H1 (cell line): ENCODE measurements at regions not wholly inside any gene's neighbourhood (a gene's known extent, or its start where the extent isn't known, plus 50 kb on each side); places are given as distances from the start of the nearest gene placed in this dataset.

Source experiments
- EGR1 ChIP-seq: IDR thresholded peaks from 2 replicates; pipeline ENCODE4 v1.6.1; 2011; ENCODE audit warnings: low read depth, low read length, borderline replicate concordance
- EP300 ChIP-seq, 2 experiments: IDR thresholded peaks; 1 replicate in 1 of 2; 2 replicates in 1 of 2; pipeline ENCODE4 v1.6.1; 2011 to 2012; ENCODE audit warnings: low read depth in 2 of 2, low read length in 2 of 2, mild to moderate bottlenecking in 2 of 2, borderline replicate concordance in 1 of 2, inconsistent platforms in 1 of 2, moderate library complexity in 1 of 2
- GABPA ChIP-seq: IDR thresholded peaks from 2 replicates; pipeline ENCODE4 v1.6.1; 2011; ENCODE audit warnings: mild to moderate bottlenecking, low read length, moderate library complexity, borderline replicate concordance; ENCODE audit not compliant: insufficient read depth
- GTF2F1 ChIP-seq: IDR thresholded peaks from 2 replicates; pipeline ENCODE4 v1.6.1; 2012; ENCODE audit warnings: low read depth, low read length, improper control_type of control experiment, borderline replicate concordance
- JUN ChIP-seq: IDR thresholded peaks from 2 replicates; pipeline ENCODE4 v1.6.1; 2011; ENCODE audit warnings: low read depth, mild to moderate bottlenecking, improper control_type of control experiment, low read length
- POLR2A ChIP-seq, 2 experiments: IDR thresholded peaks; 1 replicate in 1 of 2; 2 replicates in 1 of 2; pipeline ENCODE4 v1.6.1; 2011; ENCODE audit warnings: low read depth in 2 of 2, low read length in 2 of 2, mild to moderate bottlenecking in 2 of 2; ENCODE audit errors: control extremely low read depth in 1 of 2
- POLR2AphosphoS5 ChIP-seq: IDR thresholded peaks from 2 replicates; pipeline ENCODE4 v1.6.1; 2011; ENCODE audit warnings: low read depth, low read length
- RAD21 ChIP-seq, 2 experiments: IDR thresholded peaks in 1 of 2; conservative IDR thresholded peaks in 1 of 2; 2 replicates each; pipeline ENCODE4 v1.6.1; 2011; ENCODE audit warnings: low read depth in 2 of 2, low read length in 2 of 2, improper control_type of control experiment in 1 of 2, inconsistent platforms in 1 of 2, mild to moderate bottlenecking in 1 of 2, moderate library complexity in 1 of 2
- RFX5 ChIP-seq: IDR thresholded peaks from 2 replicates; pipeline ENCODE4 v1.6.1; 2011; ENCODE audit warnings: low read depth, low read length, improper control_type of control experiment, borderline replicate concordance
- SIRT6 ChIP-seq: IDR thresholded peaks from one replicate; pipeline ENCODE4 v1.7.1; 2012; ENCODE audit warnings: low read length, inconsistent platforms
- ZNF274 ChIP-seq: IDR thresholded peaks from 2 replicates; pipeline ENCODE4 v1.7.0; 2012; ENCODE audit warnings: low read length, borderline replicate concordance; ENCODE audit errors: extremely low read depth
- TF ChIP-seq, protein P1 (sequence below): IDR thresholded peaks from 2 replicates; pipeline ENCODE4 v1.6.1; 2012; ENCODE audit warnings: inconsistent platforms
- TF ChIP-seq, protein P2 (sequence below), 3 experiments: IDR thresholded peaks; 1 replicate in 2 of 3; 2 replicates in 1 of 3; pipeline versions ENCODE4 v1.5.1 to v1.6.1; 2011; ENCODE audit warnings: low read length in 3 of 3, mild to moderate bottlenecking in 3 of 3, inconsistent platforms in 2 of 3, low read depth in 1 of 3, moderate library complexity in 1 of 3; ENCODE audit not compliant: insufficient read depth in 1 of 3; ENCODE audit errors: control extremely low read depth in 1 of 3

DNA sequence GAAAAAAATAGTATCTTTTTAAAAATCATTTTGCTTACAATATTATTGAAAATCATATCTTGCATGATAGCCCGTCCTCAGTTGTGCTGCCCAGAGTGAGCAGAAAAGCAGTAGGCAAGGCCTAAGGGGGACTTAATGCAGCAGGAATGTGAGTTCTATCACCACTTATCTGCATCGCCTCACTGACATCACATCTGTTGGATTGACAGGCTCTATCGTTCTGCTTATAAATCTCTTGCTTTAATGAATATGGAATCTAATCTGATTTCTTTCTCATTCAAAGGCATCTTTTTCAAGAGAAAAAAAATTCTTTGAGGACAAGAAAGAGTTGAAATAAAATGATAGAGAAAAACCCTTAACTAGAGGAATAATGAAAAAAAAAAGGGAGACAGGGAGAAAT lies 249.9 kb downstream of the PAPSS1 start:
- TF ChIP-seq, protein P1, sequence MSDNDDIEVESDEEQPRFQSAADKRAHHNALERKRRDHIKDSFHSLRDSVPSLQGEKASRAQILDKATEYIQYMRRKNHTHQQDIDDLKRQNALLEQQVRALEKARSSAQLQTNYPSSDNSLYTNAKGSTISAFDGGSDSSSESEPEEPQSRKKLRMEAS = no peak
- TF ChIP-seq GTF2F1 (no peak), EP300 (IDR thresholded peaks at IDR 0.05; ENCODE audit: borderline replicate concordance in 1 of 2, low read depth in 2 of 2, low read length in 2 of 2) (no peak), ZNF274 (no peak), SIRT6 (no peak), RAD21 (IDR thresholded peaks at IDR 0.05 in 1 of 2, conservative IDR thresholded peaks at IDR 0.05 in 1 of 2; ENCODE audit: low read depth in 2 of 2, low read length in 2 of 2) (no peak), GABPA (no peak), POLR2A (IDR thresholded peaks at IDR 0.05; ENCODE audit: control extremely low read depth in 1 of 2, low read depth in 2 of 2, low read length in 2 of 2) (no peak), POLR2AphosphoS5 (no peak), JUN (no peak), RFX5 (no peak), EGR1 (no peak)
- TF ChIP-seq, protein P2, sequence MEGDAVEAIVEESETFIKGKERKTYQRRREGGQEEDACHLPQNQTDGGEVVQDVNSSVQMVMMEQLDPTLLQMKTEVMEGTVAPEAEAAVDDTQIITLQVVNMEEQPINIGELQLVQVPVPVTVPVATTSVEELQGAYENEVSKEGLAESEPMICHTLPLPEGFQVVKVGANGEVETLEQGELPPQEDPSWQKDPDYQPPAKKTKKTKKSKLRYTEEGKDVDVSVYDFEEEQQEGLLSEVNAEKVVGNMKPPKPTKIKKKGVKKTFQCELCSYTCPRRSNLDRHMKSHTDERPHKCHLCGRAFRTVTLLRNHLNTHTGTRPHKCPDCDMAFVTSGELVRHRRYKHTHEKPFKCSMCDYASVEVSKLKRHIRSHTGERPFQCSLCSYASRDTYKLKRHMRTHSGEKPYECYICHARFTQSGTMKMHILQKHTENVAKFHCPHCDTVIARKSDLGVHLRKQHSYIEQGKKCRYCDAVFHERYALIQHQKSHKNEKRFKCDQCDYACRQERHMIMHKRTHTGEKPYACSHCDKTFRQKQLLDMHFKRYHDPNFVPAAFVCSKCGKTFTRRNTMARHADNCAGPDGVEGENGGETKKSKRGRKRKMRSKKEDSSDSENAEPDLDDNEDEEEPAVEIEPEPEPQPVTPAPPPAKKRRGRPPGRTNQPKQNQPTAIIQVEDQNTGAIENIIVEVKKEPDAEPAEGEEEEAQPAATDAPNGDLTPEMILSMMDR (IDR thresholded peaks at IDR 0.05; ENCODE audit: control extremely low read depth in 1 of 3, insufficient read depth in 1 of 3, low read depth in 1 of 3, low read length in 3 of 3) = no peak
